Lower leg skin (tissue), 4 donors: ENCODE measurements at regions not wholly inside any gene's neighbourhood (a gene's known extent, or its start where the extent isn't known, plus 50 kb on each side); places are given as distances from the start of the nearest gene placed in this dataset.

Experiments
- DNase-seq, 2 donors: peaks; one replicate each; pipeline ENCODE4 v3.0.0-alpha.2; 2019; ENCODE audit warnings: low spot score in 2 of 2
- H3K4me3 ChIP-seq: fragments of 200-600 bp; sonication (generic); 2 replicates; pipeline ENCODE4 v1.5.1; 2017; ENCODE audit warnings: mild to moderate bottlenecking, low read depth; ENCODE audit not compliant: poor library complexity, severe bottlenecking
- CTCF ChIP-seq, 3 donors: fragments of 450-650 bp; IDR thresholded peaks; one replicate each; pipeline ENCODE4 v1.5.1; 2016; ENCODE audit warnings: antibody characterized with exemption in 3 of 3, mild to moderate bottlenecking in 3 of 3, moderate library complexity in 2 of 3
- POLR2A ChIP-seq, 2 donors: fragments of 450-650 bp; IDR thresholded peaks; one replicate each; pipeline ENCODE4 v1.6.1; 2016 to 2017; ENCODE audit warnings: antibody characterized with exemption in 2 of 2, mild to moderate bottlenecking in 1 of 2, moderate library complexity in 1 of 2
- WGBS, 2 donors: methylation state at CpG; one replicate each; pipeline ENCODE4 v1.1.5; 2018; 5-methylcytosine and 5-hydroxymethylcytosine counted together
- intact Hi-C: fragments of 100-400 bp; cut with DNase I; formaldehyde crosslinking; loops from one replicate; pipeline ENCODE4 v1.15.0; 2023; ENCODE audit warnings: low total_unique reads

DNA sequence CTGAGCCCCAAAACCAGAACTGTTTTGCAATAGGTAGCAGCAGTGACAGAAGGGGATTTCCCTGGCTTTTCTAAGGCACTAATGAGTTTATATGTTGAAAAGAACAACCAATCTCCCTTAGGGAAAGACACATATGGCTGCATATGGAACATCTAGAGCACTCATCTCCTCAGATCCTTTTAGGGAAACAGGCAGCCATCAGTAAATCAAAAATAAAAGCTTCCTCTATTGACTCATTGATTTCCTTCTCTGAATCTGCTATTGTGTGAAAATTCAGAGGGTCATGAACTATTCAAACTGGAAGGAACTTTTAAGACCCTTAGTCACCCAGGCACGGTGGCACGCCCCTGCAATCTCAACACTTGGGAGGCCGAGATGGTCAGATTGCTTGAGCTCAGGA, 110.9 kb upstream of the NANOS1 start:
- H3K4me3 ChIP-seq = no peak overlapping the region
- no peak for DNase-seq
- TF ChIP-seq CTCF (IDR thresholded peaks at IDR 0.05) (no peak), POLR2A (IDR thresholded peaks at IDR 0.05) (no peak)
- intact Hi-C loops = no loop called here
- WGBS, 2 donors = 54 to 61% methylated on average over 3 of the region's 3 CpGs

- no peak overlapping the region for H3K4me3 ChIP-seq
- TF ChIP-seq CTCF (IDR thresholded peaks at IDR 0.05) (no peak), POLR2A (IDR thresholded peaks at IDR 0.05) (no peak)
- WGBS, 2 donors = 92 to 96% methylated on average over 9 of the region's 9 CpGs
- no peak for DNase-seq
- intact Hi-C loops = no loop called here
Measured at GRCh38 chr10:118920206-118920605, 109.3 kb upstream of the NANOS1 start.

DNA sequence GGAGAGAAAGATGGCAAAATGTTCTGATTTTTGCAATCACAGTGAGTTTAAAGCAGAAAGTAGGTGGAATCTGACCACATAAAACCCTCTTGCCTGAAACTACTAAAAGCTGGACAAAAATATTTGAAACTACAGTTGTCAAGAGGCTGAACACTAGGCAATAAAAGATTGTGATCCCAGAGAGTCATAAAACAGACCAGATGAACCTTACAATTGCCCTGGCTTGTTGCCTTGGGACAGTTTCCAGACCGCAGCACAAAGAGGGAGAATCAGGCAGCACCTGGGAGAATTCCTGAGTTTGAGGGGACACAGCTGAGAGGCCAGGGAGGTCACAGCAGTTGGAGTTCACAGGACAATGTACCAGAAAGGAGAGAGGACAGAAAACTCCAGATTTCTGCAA, 107.3 kb upstream of the NANOS1 start:
- intact Hi-C loops = no loop called here
- no peak overlapping the region for H3K4me3 ChIP-seq
- no peak for TF ChIP-seq POLR2A (IDR thresholded peaks at IDR 0.05)
- TF ChIP-seq CTCF (IDR thresholded peaks at IDR 0.05) = no peak
- 33 to 50% methylated on average over 1 of the region's 1 CpG for WGBS, 2 donors
- DNase-seq = no peak

DNA sequence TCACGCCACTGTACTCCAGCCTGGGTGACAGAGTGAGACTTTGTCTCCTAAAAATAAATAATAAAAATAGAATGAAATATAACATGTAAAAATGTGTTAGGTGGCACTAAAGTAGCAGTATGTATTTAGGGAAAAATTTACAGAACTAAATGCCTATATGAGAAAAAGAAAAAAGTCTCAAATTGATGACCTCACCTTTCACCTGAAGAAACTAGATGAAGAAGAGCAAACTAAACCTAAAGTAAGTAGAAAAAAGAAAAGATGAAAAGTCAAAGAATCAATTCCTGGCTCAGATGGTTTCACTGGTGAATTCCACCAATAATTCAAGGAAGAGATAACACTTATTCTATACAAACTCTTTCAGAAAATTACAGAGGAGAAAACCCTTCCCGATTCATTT, 106.5 kb upstream of the NANOS1 start:
- H3K4me3 ChIP-seq = no peak overlapping the region
- intact Hi-C loops = no loop called here
- WGBS, 2 donors = 95 to 96% methylated on average over 2 of the region's 2 CpGs
- TF ChIP-seq POLR2A (IDR thresholded peaks at IDR 0.05) = no peak
- no peak for TF ChIP-seq CTCF (IDR thresholded peaks at IDR 0.05)
- no peak for DNase-seq

GRCh38 chr10:118924493-118924892, 105.0 kb upstream of the NANOS1 start:
- no peak for TF ChIP-seq POLR2A (IDR thresholded peaks at IDR 0.05)
- TF ChIP-seq CTCF (IDR thresholded peaks at IDR 0.05) = no peak
- intact Hi-C loops = no loop called here
- 84 to 88% methylated on average over 3 of the region's 3 CpGs for WGBS, 2 donors
- no peak for DNase-seq
- H3K4me3 ChIP-seq = no peak overlapping the region

DNA sequence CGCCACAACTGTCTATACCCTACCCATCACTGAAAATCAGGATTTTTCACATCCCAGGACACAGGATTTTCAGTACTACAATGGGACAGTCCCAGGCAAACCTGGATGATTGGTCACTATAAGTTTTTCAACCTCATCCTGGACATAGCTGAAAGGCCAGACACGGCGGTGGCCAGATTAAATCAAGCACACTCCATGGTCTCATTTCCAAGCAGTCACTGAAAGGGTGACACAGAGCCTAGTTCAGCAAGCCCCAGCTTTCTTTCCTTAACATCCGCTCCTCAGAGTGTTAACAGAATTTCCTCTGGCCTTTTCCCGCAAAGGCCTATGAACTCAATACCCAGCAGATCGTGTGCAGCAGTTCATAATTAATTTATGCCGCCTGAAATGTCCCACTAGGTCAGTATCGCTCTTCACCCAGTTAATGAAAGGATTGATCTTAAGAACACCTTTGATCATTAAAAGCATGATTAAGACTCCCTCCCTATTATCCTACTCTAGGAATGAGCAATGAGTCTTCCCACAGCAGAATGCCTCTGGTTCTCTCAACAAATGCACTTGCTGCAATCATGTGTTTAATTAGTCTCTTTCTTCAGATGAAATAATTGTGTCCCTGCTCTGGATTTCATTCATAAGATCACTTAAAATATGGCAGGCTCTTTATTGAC, 104.0 kb upstream of the NANOS1 start:
- no peak for TF ChIP-seq POLR2A (IDR thresholded peaks at IDR 0.05)
- TF ChIP-seq CTCF (IDR thresholded peaks at IDR 0.05) = no peak
- no peak for DNase-seq
- WGBS, 2 donors = 75 to 82% methylated on average over 8 of the region's 8 CpGs
- H3K4me3 ChIP-seq = no peak overlapping the region
- intact Hi-C loops = no loop called here
